HG03097 (cell line): ENCODE measurements at regions not wholly inside any gene's neighbourhood (a gene's known extent, or its start where the extent isn't known, plus 50 kb on each side); places are given as distances from the start of the nearest gene placed in this dataset.
"Not testable (repeated sequence)": the region's sequence is repeated elsewhere in the genome, so short reads cannot be mapped to it uniquely, and the experiment has no call there.

Experiments used
- ATAC-seq: cut with Tn5 transposase; IDR thresholded peaks from one replicate; pipeline ENCODE4 v1.9.1; 2021; ENCODE audit not compliant: unreplicated experiment, low FRiP score

DNA sequence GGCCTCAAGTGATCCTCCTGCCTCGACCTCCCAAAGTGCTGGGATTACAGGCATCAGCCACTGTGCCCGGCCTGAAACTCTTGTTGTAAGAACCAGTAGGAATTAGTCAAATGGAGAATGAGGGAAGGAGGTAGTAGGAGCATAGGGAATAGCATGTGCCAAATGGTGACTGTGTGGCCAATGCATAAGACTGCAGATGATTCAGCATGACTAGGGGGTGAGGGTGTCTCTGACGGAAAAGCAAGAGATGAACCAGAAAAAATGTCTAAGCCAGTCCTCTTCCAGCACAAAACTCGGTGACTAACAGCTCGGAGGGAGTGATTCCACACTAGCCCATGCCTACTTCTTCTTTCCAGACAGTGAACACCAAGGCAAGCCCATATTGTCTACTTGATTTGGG, 58.2 kb upstream of the DUSP21 start:
- ATAC-seq: no peak

DNA sequence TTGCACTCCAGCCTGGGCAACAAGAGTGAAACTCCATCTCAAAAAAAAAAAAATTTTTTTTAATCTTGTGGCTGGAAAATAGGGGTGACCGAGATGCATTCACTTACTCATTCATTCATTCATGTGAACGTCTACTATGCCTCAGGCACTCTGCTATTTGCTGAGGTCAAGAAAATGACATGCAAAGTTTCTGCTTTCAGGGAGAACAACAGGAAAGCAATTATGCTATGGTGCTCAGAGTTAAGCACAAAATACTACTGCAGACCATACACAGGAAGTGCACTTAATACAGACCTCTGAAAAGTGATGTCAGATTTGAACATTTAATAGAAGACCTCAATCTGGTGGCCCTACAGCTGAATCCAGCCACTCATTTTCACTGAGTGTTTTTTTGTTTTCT, 59.6 kb upstream of the DUSP21 start:
- ATAC-seq: no peak

DNA sequence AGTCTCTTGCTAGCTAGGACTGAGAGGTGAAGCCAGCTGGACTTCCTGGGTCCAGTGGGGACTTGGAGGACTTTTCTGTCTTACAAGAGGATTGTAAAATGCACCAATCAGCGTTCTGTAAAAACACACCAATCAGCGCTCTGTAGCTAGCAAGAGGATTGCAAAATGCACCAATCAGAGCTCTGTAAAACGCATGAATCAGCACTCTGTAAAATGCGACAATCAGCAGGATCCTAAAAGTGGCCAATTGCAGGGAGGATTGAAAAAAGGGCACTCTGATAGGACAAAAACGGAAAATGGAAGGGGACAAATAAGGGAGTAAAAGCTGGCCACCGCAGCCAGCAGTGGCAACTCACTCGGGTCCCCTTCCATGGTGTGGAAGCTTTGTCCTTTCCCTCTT, 65.6 kb upstream of the DUSP21 start:
- ATAC-seq: no peak

DNA sequence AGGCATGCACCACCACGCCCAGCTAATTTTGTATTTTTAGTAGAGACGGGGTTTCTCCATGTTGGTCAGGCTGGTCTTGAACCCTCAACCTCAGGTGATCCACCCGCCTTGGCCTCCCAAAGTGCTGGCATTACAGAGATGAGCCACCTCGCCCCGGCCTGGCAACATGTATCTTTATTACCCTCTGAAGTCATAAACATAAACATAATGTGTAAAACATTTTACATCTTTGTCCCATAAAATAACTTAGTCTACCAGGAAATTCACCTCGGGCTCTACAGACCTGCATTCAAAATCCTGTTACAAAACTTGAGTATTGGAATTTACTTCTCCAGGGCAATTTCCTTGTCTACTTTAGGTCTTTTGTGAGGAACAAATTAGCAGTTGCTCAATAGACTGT, 68.1 kb upstream of the DUSP21 start:
- no peak for ATAC-seq

DNA sequence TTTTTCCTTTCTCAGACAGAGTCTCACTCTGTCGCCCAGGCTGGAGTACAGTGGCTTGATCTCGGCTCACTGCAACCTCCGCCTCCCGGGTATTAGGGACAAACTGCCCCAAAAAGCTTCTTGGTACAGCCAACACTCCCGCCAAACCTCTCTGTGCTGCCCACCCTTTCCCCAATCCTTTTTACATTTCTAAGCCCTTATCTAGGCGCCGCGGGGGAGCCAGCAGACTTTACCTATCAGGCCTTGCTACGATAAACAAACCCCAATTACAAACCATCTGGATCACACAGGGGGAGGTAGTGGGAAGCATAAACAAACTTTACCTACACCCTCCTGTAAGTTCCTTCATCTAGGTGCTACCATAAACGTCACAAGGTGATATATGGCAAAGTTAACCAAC, 69.8 kb upstream of the DUSP21 start:
- not testable (repeated sequence) for ATAC-seq

DNA sequence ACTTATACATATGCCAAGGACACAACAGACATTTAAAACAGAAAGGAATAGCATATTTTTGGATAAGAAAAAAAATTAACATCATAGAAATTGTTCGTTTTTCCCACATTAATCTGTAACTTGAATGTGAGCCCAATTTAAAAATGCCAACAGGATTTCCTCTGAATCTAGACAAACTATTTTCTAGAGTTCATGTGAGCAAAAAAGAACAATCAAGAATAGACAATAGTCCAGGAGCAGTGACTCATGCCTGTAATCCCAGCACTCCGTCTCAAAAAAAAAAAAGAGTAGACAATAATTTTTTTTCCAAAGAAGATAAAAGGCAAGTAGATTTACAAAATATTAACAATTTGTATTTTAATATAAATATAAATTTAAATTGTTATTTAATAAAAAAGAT, 73.7 kb upstream of the DUSP21 start:
- ATAC-seq: no peak

DNA sequence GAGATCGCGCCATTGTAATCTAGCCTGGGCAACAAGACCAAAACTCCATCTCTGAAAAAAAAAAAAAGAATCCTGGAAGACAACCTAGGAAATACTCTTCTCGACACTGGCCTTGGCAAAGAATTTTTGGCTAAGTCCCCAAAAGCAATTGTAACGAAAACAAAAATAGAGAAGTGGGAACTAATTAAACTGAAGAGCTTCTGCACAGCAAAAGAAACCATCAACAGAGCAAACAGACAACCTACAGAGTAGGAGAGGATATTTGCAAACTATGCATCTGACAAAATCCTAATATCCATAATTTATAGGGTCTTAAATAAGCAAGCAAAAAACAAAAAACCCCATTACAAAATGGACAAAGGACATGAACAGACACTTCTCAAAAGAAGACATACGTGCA, 76.5 kb upstream of the DUSP21 start:
- no peak for ATAC-seq

DNA sequence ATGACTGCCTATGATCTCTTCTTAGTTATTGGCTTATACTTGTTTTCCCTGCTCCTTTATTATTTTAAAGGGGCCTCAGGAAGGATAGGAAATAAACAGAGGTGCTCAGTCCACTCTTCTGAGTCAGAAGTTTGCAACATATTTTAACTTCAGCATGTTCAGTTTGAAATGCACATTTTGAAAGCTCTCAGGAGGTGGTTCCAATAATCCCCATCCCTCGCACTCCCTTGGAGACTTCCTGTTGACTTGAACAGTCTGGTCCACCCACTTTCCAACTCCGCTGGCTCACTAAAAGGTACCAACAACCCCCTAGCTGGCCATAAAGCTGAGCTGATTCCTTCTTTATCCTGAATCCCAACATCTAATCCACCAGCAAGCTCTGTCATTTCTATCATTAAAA, 78.3 kb upstream of the DUSP21 start:
- no peak for ATAC-seq

DNA sequence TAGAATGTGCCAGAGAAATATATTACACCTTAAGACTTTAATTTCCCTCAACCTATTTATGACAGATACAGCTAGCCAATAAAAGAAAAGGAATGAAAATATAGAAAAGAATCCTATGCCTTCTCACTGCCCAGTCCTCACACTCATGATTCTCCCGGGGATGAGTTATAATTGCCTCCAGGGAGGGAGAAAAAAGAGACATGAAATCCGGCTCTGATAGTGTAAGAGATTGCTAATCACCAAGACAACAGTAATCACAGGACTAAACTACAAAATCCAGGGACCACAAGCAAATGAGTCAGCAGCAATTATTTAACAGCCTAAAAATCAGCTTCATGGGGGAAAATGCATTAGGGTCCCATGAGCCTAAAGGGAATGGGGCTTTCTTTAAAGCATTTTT, 95.9 kb upstream of the DUSP21 start:
- no peak for ATAC-seq

DNA sequence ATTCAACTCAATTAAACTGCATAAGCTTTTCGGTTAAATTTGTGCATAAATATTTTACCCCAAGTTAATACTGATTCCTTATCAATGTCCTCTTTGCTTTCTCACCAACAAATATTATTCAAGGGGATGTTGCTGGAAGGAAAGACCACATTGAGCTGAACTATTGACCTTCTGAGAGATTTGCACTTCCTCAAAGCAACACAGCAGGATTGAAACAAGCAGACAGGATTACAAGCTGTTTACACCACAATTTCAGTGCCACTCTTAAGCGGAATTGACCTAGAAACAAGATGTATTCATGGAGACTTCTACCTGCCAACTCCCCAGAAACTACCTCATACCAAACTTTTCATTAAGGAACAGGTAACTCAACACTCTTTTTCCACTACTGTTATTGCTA, 96.5 kb upstream of the DUSP21 start:
- no peak for ATAC-seq

DNA sequence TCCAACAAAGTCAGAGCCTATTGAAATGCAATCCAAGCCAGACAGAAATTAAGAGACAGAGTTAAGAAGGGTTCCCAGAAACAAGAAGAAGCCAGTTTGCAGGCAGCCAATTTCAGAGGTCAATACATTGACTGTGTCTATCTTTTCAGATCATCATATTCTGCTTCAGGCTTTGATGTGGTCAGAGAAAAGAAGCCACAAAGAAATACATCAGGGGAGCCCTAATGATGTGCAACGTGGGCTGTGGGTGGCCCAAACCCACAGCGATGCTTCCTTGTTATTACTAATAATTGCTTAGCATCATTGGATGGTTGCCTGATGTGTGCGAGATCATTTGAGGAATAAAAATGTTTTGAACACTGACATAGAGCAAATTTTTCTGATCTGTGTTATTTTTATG, 99.0 kb upstream of the DUSP21 start:
- ATAC-seq: no peak

DNA sequence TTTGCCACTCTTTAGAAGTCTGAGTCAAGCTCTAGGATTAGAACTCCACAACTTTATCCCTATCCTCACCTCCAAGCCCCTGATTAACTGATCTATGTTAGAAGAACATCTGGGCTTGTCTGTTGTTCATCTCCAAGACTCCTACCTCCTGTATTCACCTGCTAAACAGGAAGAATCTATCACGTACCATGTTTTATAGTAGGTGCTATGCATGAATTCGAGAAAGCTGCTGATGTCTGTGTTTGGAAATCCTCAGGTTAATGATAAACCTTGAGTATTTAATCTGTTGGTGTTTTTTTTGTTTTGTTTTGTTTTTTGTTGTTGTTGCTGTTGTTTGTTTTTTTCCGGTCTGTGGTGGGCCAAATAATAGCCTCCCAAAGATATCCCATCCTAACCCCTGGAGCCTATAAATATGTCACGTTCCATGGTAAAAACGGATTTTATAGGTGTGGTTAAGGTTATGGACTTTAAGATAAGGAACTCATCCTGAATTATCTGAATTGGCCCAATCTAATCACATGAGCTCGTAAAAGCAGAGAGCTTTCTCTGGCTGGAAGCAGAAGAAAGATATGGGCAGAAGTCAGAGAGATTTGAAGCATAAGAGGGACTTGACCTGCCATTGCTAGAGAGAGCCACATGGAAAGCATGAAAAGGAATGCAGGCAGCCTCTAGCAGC, 101.2 kb upstream of the DUSP21 start:
- no peak for ATAC-seq

DNA sequence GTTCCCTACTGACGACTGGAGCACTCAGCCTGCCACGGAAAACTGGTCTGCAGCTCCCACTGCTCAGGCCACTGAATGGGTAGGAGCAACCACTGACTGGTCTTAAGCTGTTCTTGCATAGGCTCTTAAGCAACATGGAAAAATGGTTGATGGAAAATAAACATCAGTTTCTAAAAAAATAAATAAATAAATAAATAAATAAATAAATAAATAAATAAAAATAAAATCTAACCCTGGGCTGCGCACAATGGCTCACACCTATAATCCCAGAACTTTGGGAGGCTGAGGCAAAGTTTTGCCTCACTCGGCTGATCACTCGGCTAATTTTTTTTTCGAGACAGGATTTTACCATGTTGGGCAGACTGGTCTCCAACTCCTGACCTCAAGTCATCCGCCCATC, 102.0 kb upstream of the DUSP21 start:
- ATAC-seq: not testable (repeated sequence)

DNA sequence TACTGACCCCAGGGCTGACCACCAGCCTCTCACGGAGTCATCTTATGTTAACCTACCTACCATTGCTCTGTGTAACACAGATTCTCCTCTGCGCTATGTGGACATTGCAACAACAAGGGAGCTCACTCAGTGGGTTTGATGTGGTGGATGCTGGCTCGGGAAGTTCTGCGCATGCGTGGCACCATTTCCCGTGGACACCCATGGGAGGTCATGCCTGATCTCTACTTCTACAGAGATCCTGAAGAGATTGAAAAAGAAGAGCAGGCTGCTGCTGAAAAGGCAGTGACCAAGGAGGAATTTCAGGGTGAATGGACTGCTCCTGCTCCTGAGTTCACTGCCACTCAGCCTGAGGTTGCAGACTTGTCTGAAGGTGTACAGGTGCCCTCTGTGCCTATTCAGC, 102.4 kb upstream of the DUSP21 start:
- ATAC-seq: not testable (repeated sequence)

DNA sequence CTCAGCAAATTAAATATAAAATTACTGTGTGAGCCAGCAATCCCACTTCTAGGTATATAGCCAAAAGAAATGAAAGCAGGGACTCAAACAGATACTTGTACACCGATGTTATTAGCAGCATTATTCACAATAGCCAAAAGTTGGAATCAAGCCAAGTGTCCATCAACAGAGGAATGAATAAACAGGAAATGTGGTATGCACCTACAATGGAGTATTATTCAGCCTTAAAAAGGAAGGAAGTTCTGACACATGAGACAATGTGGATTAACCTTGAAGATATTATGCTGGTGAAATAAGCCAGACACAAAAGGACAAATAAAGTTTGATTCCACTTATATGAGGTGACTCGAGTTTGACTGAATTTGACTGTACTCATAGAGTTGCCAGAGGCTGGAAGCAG, 108.3 kb upstream of the DUSP21 start:
- no peak for ATAC-seq

DNA sequence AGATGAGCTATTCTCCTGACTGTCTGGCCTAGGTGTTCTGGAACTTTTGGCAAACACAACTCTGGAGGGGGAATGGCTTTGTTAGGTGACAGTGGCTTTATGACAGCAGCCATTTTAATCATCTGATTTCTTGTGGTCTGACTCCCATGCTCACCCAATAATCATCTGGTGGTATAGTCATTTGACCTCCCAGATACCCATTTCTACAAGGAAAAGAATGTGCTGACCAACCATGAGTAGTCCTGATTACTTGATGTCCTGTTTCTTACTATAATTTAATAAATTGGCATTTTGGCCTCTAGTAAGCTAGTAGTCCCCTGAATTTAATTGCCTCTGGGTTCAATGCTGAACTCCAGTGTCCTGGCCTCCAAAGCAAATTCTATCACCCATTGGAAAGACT, 109.9 kb upstream of the DUSP21 start:
- no peak for ATAC-seq

DNA sequence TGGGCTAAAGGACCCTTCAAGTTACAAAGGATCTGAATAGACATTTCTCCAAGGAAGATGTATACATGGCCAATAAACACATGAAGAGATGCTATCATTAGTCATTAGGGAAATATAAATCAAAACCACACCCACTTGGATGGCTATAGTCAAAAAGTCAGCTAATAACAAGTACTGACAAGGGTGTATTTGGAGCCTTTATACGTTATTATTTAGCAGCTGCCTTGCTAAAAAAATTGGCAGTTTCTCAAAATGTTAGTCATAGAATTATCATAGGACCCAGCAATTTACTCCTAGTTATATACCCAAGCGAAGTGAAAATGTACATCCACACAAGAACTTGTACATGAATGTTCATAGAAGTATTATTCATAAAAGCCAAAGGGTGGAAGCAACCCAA, 112.7 kb upstream of the DUSP21 start:
- no peak for ATAC-seq

DNA sequence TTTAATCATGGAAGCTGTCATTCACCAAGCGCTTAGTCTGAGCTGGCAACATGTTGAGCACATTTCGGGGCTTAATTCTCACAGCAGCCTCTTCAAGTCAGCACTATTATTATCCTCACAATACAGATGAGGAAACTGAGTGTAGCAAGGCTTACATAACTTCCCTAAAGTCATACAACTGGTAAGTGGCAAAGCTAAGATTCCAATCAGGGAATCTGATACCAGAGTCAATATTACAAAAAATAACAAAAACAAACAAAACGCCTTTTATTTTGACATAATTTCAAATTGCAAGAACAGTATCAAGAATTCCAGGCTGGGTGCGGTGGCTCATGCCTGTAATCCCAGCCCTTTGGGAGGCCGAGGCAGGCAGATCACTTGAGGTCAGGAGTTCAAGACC, 120.4 kb upstream of the DUSP21 start:
- no peak for ATAC-seq

DNA sequence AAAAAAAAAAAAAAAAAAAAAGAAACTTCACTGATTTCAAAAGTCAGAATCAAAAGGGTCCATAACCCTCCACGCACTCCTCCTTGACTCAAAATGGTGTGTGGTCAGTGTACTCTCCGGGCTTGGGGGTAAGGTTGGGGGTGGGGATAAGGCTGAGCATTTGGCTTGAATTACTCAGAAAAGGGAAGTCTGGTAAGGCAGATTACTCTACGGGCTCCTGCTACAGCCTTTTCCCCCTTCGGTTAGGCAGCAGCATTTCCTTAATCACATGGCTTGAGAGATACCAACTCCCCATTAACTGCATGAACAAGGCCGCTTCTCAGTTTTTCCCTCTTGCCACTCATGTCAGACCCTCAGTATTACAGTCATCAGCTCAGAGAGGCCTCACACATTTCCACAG, 135.4 kb upstream of the DUSP21 start:
- no peak for ATAC-seq

DNA sequence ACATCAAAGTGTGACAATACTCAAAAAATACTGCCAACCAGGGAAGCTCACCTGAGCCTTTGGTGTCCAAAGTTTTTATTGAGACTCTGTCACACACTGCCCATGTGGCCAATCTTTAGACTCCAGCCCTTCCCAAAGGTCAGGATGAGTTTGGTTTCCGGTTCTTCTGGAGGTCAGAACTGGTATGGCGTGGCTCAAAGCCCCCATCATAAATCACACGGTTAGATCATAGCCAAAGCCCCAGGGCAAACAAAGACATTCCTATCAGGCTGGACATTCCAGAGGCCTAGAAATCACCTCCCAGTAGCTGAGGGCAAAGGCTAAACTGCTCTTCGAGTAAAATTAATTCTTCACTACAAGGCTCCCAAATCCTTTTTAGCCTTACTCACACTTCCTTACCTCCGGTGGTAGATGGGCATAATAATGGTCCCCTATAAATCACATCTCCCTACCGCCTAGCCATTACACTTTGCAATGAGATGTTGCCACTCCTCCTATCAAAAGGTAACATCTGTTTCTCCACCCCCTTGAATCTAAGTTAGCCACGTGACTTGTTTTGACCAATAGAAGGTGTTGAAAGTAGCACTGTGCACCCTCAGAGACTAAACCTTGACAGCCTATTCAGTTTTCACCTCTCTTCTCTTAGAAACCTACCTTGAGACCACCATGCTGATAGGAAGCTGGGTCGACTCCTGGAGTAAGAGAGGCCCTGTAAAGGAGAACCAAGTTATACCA, 137.8 kb upstream of the DUSP21 start:
- no peak for ATAC-seq

DNA sequence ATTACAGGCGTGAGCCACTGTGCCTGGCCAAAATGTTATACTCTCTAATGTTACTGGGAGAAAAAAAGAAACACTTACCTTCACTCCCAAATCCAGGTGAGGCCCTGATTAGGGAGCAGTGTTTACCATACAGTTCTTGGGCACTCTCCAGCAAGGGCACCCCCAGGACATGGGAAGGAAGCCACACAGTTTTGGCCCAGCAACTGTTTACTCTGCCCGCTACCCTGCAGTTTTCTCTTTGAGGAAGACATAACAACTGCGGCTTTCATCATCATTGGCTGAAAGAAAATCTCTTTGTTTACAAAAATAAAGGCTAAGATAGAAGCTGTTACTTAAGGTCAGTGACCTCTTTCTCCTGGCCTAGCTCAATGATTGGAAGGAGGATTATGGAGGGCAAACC, 145.5 kb upstream of the DUSP21 start:
- no peak for ATAC-seq

DNA sequence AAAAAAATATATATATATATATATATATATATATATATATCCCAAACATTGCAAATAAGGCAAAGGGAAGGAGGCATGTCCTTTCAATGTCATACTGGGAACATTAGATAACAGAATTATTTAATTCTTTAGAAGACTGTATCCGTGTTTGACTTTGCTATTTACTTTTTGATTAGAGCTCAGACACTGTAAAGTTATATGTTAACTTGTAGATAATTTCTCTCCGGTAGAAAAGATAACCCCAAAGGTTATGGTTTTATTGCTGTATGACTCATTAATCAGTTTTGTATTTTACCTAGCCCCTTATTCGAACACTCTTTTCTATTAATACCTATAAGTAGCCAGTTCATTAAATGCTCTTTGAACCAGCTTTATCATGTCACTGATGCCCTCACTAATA, 150.6 kb upstream of the DUSP21 start:
- no peak for ATAC-seq

DNA sequence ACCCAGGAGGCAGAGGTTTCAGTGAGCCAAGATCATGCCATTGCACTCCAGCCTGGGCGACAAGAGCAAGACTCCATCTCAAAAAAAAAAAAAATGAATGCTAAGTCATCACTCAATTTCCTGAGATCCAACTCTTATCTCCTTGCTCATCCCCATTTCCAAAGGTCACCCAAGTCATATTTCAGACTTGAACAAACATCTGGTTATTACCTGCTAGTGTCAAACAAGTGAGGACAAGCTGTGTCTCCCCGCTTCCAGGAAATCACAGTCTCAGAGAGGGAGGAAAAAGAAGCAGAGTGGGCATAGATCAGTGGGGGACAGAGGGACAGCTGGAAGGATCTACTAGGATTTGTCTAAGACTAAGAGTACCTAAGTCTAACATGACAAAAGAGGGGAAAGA, 147.5 kb upstream of the FUNDC1 start:
- no peak for ATAC-seq
